Stomach (tissue), 8 donors: ENCODE measurements at regions not wholly inside any gene's neighbourhood (a gene's known extent, or its start where the extent isn't known, plus 50 kb on each side); places are given as distances from the start of the nearest gene placed in this dataset.

ENCODE experiments used
- DNase-seq, 2 donors: peaks; one replicate each; pipeline versions ENCODE4 v3.0.0 to v3.0.0-alpha.2; 2013 to 2019
- H3K27ac ChIP-seq, 5 donors: fragments of 200-600 bp in 4 of 5; sonication (generic) in 4 of 5; one replicate each; pipeline ENCODE4 v1.5.1; 2013 to 2019; ENCODE audit warnings: mild to moderate bottlenecking in 1 of 5, moderate library complexity in 1 of 5
- H3K27me3 ChIP-seq, 3 donors: fragments of 200-600 bp; sonication (generic); one replicate each; pipeline ENCODE4 v1.5.1; 2017 to 2019; ENCODE audit warnings: mixed run types in 1 of 3
- H3K36me3 ChIP-seq, 4 donors: fragments of 200-600 bp; sonication (generic); 1 replicate in 3 of 4; 2 replicates in 1 of 4; pipeline ENCODE4 v1.5.1; 2016 to 2019
- H3K4me1 ChIP-seq, 4 donors: fragments of 200-600 bp; sonication (generic); one replicate each; pipeline ENCODE4 v1.5.1; 2016 to 2019
- H3K4me3 ChIP-seq, 4 donors: fragments of 200-600 bp; sonication (generic) in 3 of 4; one replicate each; pipeline ENCODE4 v1.5.1; 2016 to 2019; ENCODE audit warnings: mild to moderate bottlenecking in 1 of 4
- H3K9me3 ChIP-seq, 4 donors: fragments of 200-600 bp; sonication (generic); one replicate each; pipeline ENCODE4 v1.5.1; 2016 to 2019
- CTCF ChIP-seq, 7 experiments: fragments of 450-650 bp in 4 of 7; fragments of 200-600 bp in 3 of 7; sonication (generic) in 3 of 7; IDR thresholded peaks; one replicate each; pipeline ENCODE4 v1.5.1; 2016 to 2019; ENCODE audit warnings: antibody characterized with exemption in 7 of 7, control low read depth in 2 of 7, mild to moderate bottlenecking in 1 of 7
- EP300 ChIP-seq: sonication (generic); formaldehyde crosslinking; IDR thresholded peaks from one replicate; pipeline ENCODE4 v1.6.1; 2017; ENCODE audit warnings: antibody characterized with exemption
- POLR2A ChIP-seq, 4 donors: fragments of 450-650 bp; IDR thresholded peaks; one replicate each; pipeline ENCODE4 v1.6.1; 2016; ENCODE audit warnings: antibody characterized with exemption in 4 of 4, control low read depth in 2 of 4, mild to moderate bottlenecking in 1 of 4, moderate library complexity in 1 of 4
- POLR2AphosphoS5 ChIP-seq, 3 donors: sonication (generic); formaldehyde crosslinking; IDR thresholded peaks; one replicate each; pipeline ENCODE4 v1.6.1; 2016; ENCODE audit warnings: antibody characterized with exemption in 3 of 3
- WGBS, 5 donors: extraction: QIAGEN DNeasy Blood & Tissue Kit in 3 of 5; methylation state at CpG; one replicate each; pipeline versions ENCODE4 v1.1.5 to v1.1.7; 2013 to 2018; 5-methylcytosine and 5-hydroxymethylcytosine counted together
- intact Hi-C: fragments of 100-400 bp; cut with DNase I; formaldehyde crosslinking; loops from one replicate; pipeline ENCODE4 v1.15.1; 2023; ENCODE audit warnings: low total_unique reads
- donor health status: healthy with polysubstance abuse.
- donor health status: Bipolar disorder and iron deficiency.
- donor health status: healthy.

- Histone ChIP-seq H3K27ac (no peak overlapping the region), H3K9me3 (no peaks in the 10 kb centered on the region), H3K4me3 (no peak overlapping the region), H3K36me3 (no peaks in the 10 kb centered on the region), H3K4me1 (no peaks in the 10 kb centered on the region), H3K27me3 (no peaks in the 10 kb centered on the region)
- peak in 1 of 2 donors; percentile 39 for DNase-seq
- intact Hi-C loops, result no loop called here
- 59 to 76% (median 69%) methylated on average over 13 to 14 of the region's 14 CpGs for WGBS, 5 donors
- TF ChIP-seq EP300, result no peak
- TF ChIP-seq POLR2A (IDR thresholded peaks at IDR 0.05), result no peak
- TF ChIP-seq CTCF (IDR thresholded peaks at IDR 0.05), result no peak
- no peak for TF ChIP-seq POLR2AphosphoS5 (IDR thresholded peaks at IDR 0.05)
Observed at GRCh38 chr1:229046251-229046853, 224.6 kb upstream of the RAB4A start.

GRCh38 chr1:229047161-229047839, 223.6 kb upstream of the RAB4A start:
- WGBS, 5 donors, result 89 to 95% (median 92%) methylated on average over 6 to 8 of the region's 8 CpGs
- Histone ChIP-seq H3K27ac (no peak overlapping the region), H3K27me3 (no peaks in the 10 kb centered on the region), H3K4me3 (no peak overlapping the region), H3K9me3 (no peaks in the 10 kb centered on the region), H3K36me3 (no peaks in the 10 kb centered on the region), H3K4me1 (no peaks in the 10 kb centered on the region)
- no peak for TF ChIP-seq EP300
- TF ChIP-seq POLR2A (IDR thresholded peaks at IDR 0.05), result no peak
- no peak for TF ChIP-seq POLR2AphosphoS5 (IDR thresholded peaks at IDR 0.05)
- TF ChIP-seq CTCF (IDR thresholded peaks at IDR 0.05), result no peak
- intact Hi-C loops, result no loop called here
- DNase-seq, result no peak

- intact Hi-C loops, result no loop called here
- no peaks in the 10 kb centered on the region for H3K4me1 ChIP-seq
- H3K4me3 ChIP-seq, result no peak overlapping the region
- H3K36me3 ChIP-seq, result no peaks in the 10 kb centered on the region
- H3K9me3 ChIP-seq, result no peaks in the 10 kb centered on the region
- H3K27ac ChIP-seq, result no peak overlapping the region
- DNase-seq, result no peak
- 71 to 83% (median 81%) methylated on average over 11 of the region's 11 CpGs for WGBS, 5 donors
- TF ChIP-seq EP300, result no peak
- TF ChIP-seq POLR2A (IDR thresholded peaks at IDR 0.05), result no peak
- no peak for TF ChIP-seq POLR2AphosphoS5 (IDR thresholded peaks at IDR 0.05)
- no peak for TF ChIP-seq CTCF (IDR thresholded peaks at IDR 0.05)
- H3K27me3 ChIP-seq, result no peaks in the 10 kb centered on the region
Observed at GRCh38 chr1:229047840-229048620, 222.9 kb upstream of the RAB4A start.

GRCh38 chr1:229048896-229049295, 222.0 kb upstream of the RAB4A start:
- H3K9me3 ChIP-seq, result no peaks in the 10 kb centered on the region
- H3K27me3 ChIP-seq, result no peaks in the 10 kb centered on the region
- no peak overlapping the region for H3K4me3 ChIP-seq
- H3K4me1 ChIP-seq, result no peaks in the 10 kb centered on the region
- intact Hi-C loops, result no loop called here
- WGBS, 5 donors, result 92 to 94% (median 92%) methylated on average over 4 of the region's 4 CpGs
- DNase-seq, result no peak
- no peak for TF ChIP-seq CTCF (IDR thresholded peaks at IDR 0.05)
- TF ChIP-seq POLR2AphosphoS5 (IDR thresholded peaks at IDR 0.05), result no peak
- no peak for TF ChIP-seq POLR2A (IDR thresholded peaks at IDR 0.05)
- TF ChIP-seq EP300, result no peak
- H3K36me3 ChIP-seq, result no peaks in the 10 kb centered on the region
- no peak overlapping the region for H3K27ac ChIP-seq
